Trophoblast cell (in vitro differentiated cells and primary cell): ENCODE measurements at regions not wholly inside any gene's neighbourhood (a gene's known extent, or its start where the extent isn't known, plus 50 kb on each side); places are given as distances from the start of the nearest gene placed in this dataset.

Experiments used
- DNase-seq, 2 donors: peaks; one replicate each; pipeline ENCODE4 v3.0.0-alpha.2; 2016
- H2AFZ ChIP-seq: 2 replicates; pipeline ENCODE4 v1.6.1; 2013; ENCODE audit warnings: low read length, moderate library complexity, mild to moderate bottlenecking; ENCODE audit not compliant: insufficient read depth, poor library complexity
- H2AK5ac ChIP-seq: 2 replicates; pipeline ENCODE4 v1.6.1; 2013; ENCODE audit warnings: mild to moderate bottlenecking, low read length
- H2BK120ac ChIP-seq: 2 replicates; pipeline ENCODE4 v1.6.1; 2013; ENCODE audit warnings: low read length, mild to moderate bottlenecking, moderate library complexity; ENCODE audit not compliant: insufficient read depth, poor library complexity
- H2BK12ac ChIP-seq: 2 replicates; pipeline ENCODE4 v1.6.1; 2013; ENCODE audit warnings: mild to moderate bottlenecking, low read length, moderate library complexity
- H2BK5ac ChIP-seq: 2 replicates; pipeline ENCODE4 v1.6.1; 2013; ENCODE audit warnings: low read length, low read depth, moderate library complexity, mild to moderate bottlenecking; ENCODE audit not compliant: poor library complexity
- H3K14ac ChIP-seq: 2 replicates; pipeline ENCODE4 v1.6.1; 2013; ENCODE audit warnings: mild to moderate bottlenecking, low read length
- H3K18ac ChIP-seq: 2 replicates; pipeline ENCODE4 v1.6.1; 2013; ENCODE audit warnings: mild to moderate bottlenecking, low read length
- H3K23ac ChIP-seq: 2 replicates; pipeline ENCODE4 v1.6.1; 2013; ENCODE audit warnings: low read length
- H3K27ac ChIP-seq: 2 replicates; pipeline ENCODE4 v1.5.1; 2013; ENCODE audit warnings: low read depth, mild to moderate bottlenecking, inconsistent platforms, low read length, moderate library complexity
- H3K27me3 ChIP-seq: 2 replicates; pipeline ENCODE4 v1.6.1; 2013; ENCODE audit warnings: inconsistent platforms, mild to moderate bottlenecking, low read length, moderate library complexity; ENCODE audit not compliant: insufficient read depth
- H3K36me3 ChIP-seq, 2 experiments: 1 replicate in 1 of 2; 2 replicates in 1 of 2; pipeline ENCODE4 v1.6.1; 2013; ENCODE audit warnings: low read length in 2 of 2, mild to moderate bottlenecking in 2 of 2, moderate library complexity in 1 of 2; ENCODE audit not compliant: insufficient read depth in 2 of 2, control insufficient read depth in 1 of 2
- H3K4ac ChIP-seq: 2 replicates; pipeline ENCODE4 v1.6.1; 2013; ENCODE audit warnings: low read depth, mild to moderate bottlenecking, low read length, moderate library complexity
- H3K4me1 ChIP-seq, 2 experiments: 1 replicate in 1 of 2; 2 replicates in 1 of 2; pipeline ENCODE4 v1.6.1; 2013; ENCODE audit warnings: low read length in 2 of 2, mild to moderate bottlenecking in 2 of 2, moderate library complexity in 1 of 2; ENCODE audit not compliant: insufficient read depth in 2 of 2, control insufficient read depth in 1 of 2
- H3K4me2 ChIP-seq: 2 replicates; pipeline ENCODE4 v1.6.1; 2013; ENCODE audit warnings: inconsistent platforms, mild to moderate bottlenecking, low read length, moderate library complexity
- H3K4me3 ChIP-seq: 2 replicates; pipeline ENCODE4 v1.5.1; 2013; ENCODE audit warnings: mild to moderate bottlenecking, low read depth, low read length, inconsistent platforms
- H3K79me1 ChIP-seq: one replicate; pipeline ENCODE4 v1.6.1; 2013; ENCODE audit warnings: low read length
- H3K79me2 ChIP-seq: 2 replicates; pipeline ENCODE4 v1.6.1; 2013; ENCODE audit warnings: low read length, mild to moderate bottlenecking; ENCODE audit not compliant: control insufficient read depth, insufficient read depth, poor library complexity
- H3K9ac ChIP-seq: 2 replicates; pipeline ENCODE4 v1.6.1; 2013; ENCODE audit warnings: mild to moderate bottlenecking, low read length
- H3K9me3 ChIP-seq: 2 replicates; pipeline ENCODE4 v1.6.1; 2013; ENCODE audit warnings: low read depth, mild to moderate bottlenecking, control low read depth, inconsistent platforms, low read length; ENCODE audit not compliant: insufficient read depth
- H4K12ac ChIP-seq: 2 replicates; pipeline ENCODE4 v1.6.1; 2013; ENCODE audit warnings: low read depth, mild to moderate bottlenecking, low read length, moderate library complexity
- H4K8ac ChIP-seq: 2 replicates; pipeline ENCODE4 v1.6.1; 2013; ENCODE audit warnings: low read depth, mild to moderate bottlenecking, low read length, moderate library complexity
- H4K91ac ChIP-seq: one replicate; pipeline ENCODE4 v1.6.1; 2013; ENCODE audit warnings: low read depth, mild to moderate bottlenecking, low read length, moderate library complexity
- WGBS: extraction: QIAGEN DNeasy Blood & Tissue Kit; methylation state at CpG from one replicate; pipeline ENCODE4 v1.1.7; 2013; ENCODE audit warnings: missing lambda C conversion rate; ENCODE audit not compliant: insufficient read length, insufficient coverage; ENCODE audit errors: extremely low coverage; 5-methylcytosine and 5-hydroxymethylcytosine counted together

DNA sequence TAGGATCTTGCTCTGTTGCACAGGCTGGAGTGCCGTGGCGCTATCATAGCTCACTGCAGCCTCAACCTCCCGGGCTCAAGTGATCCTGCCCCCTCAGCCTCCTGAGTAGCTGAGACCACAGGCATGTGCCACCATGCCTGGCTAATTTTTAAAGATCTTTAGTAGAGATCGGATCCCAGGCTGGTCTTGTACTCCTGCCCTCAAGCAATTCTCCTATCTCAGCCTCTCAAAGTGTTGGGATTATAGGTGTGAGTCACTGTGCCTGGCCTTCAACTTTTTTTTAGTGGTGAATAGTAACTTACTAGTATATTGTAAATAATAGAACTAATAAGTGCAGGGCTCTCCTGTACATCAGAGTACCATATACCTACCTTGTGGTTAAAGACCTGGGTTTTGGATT lies 52.1 kb upstream of the LMTK2 start:
- Histone ChIP-seq H4K8ac (no peak overlapping the region), H2BK12ac (no peak overlapping the region)
- no CpG with 5 or more reads among the region's 4 CpGs for WGBS

DNA sequence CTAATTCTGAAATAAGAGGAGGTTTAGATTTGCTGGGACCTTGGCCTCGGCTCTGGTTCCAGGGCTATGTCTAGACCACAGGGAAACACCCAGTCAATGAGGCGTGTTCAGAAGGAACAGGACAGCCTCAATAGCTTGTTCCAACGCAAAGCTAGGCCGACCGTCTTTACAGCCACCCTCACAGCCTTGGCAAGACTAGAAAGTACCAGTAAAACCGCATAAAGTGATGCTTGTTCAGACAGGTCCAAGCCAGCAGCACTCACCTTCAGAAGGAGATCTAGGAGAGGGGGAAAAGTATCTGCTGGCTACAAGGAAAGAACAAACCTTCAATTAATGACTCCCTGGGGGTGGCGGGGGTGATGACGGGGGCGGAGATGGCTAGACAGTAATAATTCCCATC lies 50.1 kb upstream of the LMTK2 start:
- H3K23ac ChIP-seq, result no peak overlapping the region
- no peak for DNase-seq
- no peak overlapping the region for H2AFZ ChIP-seq
- no peak overlapping the region for H3K9ac ChIP-seq
- no peak overlapping the region for H2BK120ac ChIP-seq
- peaks cover 2% of the 10 kb centered on the region for H3K27me3 ChIP-seq
- H3K9me3 ChIP-seq, result peaks cover 1% of the 10 kb centered on the region
- H3K27ac ChIP-seq, result no peak overlapping the region
- H3K4ac ChIP-seq, result no peak overlapping the region
- no peak overlapping the region for H4K91ac ChIP-seq
- no peak overlapping the region for H4K8ac ChIP-seq
- H3K36me3 ChIP-seq, result no peaks in the 10 kb centered on the region
- no peak overlapping the region for H3K18ac ChIP-seq
- no peak overlapping the region for H3K4me3 ChIP-seq
- H3K79me1 ChIP-seq, result no peaks in the 10 kb centered on the region
- no CpG with 5 or more reads among the region's 9 CpGs for WGBS
- no peak overlapping the region for H2AK5ac ChIP-seq
- no peak overlapping the region for H3K14ac ChIP-seq
- H4K12ac ChIP-seq, result no peak overlapping the region
- no peak overlapping the region for H3K4me2 ChIP-seq
- H2BK5ac ChIP-seq, result no peak overlapping the region
- H2BK12ac ChIP-seq, result no peak overlapping the region
- H3K79me2 ChIP-seq, result no peaks in the 10 kb centered on the region
- no peaks in the 10 kb centered on the region for H3K4me1 ChIP-seq

More for the DNA sequence above, 52.1 kb upstream of the LMTK2 start:
- no peak overlapping the region for H2BK5ac ChIP-seq
- H4K12ac ChIP-seq, result no peak overlapping the region
- no peak overlapping the region for H3K27ac ChIP-seq
- no peak overlapping the region for H3K23ac ChIP-seq
- DNase-seq, result peak; percentile 66 to 86
- H3K9me3 ChIP-seq, result peaks cover 4% of the 10 kb centered on the region
- peaks cover 2% of the 10 kb centered on the region for H3K27me3 ChIP-seq
- H3K79me1 ChIP-seq, result no peaks in the 10 kb centered on the region
- H3K4me1 ChIP-seq, result peaks cover 0 to 2% of the 10 kb centered on the region in 2 experiments
- H3K9ac ChIP-seq, result no peak overlapping the region
- H3K4me2 ChIP-seq, result no peak overlapping the region
- H3K36me3 ChIP-seq, result no peaks in the 10 kb centered on the region
- no peak overlapping the region for H3K18ac ChIP-seq
- no peak overlapping the region for H2BK120ac ChIP-seq
- no peak overlapping the region for H2AFZ ChIP-seq
- no peak overlapping the region for H3K4ac ChIP-seq
- no peak overlapping the region for H4K91ac ChIP-seq
- H2AK5ac ChIP-seq, result no peak overlapping the region
- H3K79me2 ChIP-seq, result no peaks in the 10 kb centered on the region
- H3K14ac ChIP-seq, result no peak overlapping the region
- no peak overlapping the region for H3K4me3 ChIP-seq
